Esophagus muscularis mucosa (tissue), 4 donors: ENCODE measurements at regions not wholly inside any gene's neighbourhood (a gene's known extent, or its start where the extent isn't known, plus 50 kb on each side); places are given as distances from the start of the nearest gene placed in this dataset.

Source experiments
- DNase-seq: peaks from one replicate; pipeline ENCODE4 v3.0.0-alpha.2; 2017; ENCODE audit errors: extremely low spot score
- H3K27ac ChIP-seq, 4 donors: fragments of 200-600 bp; sonication (generic); replicated peaks in 1 of 4; 1 replicate in 3 of 4; 2 replicates in 1 of 4; pipeline ENCODE4 v1.5.1; 2016 to 2019; ENCODE audit warnings: mild to moderate bottlenecking in 1 of 4
- H3K27me3 ChIP-seq, 4 donors: fragments of 200-600 bp; sonication (generic); one replicate each; pipeline versions ENCODE4 v1.5.1 to v1.6.0; 2016 to 2019
- H3K36me3 ChIP-seq, 4 donors: fragments of 200-600 bp; sonication (generic); one replicate each; pipeline ENCODE4 v1.5.1; 2016 to 2019
- H3K4me1 ChIP-seq, 4 donors: fragments of 200-600 bp; sonication (generic); one replicate each; pipeline ENCODE4 v1.5.1; 2016 to 2019
- H3K4me3 ChIP-seq, 4 donors: fragments of 200-600 bp; sonication (generic); 1 replicate in 2 of 4; 2 replicates in 2 of 4; pipeline ENCODE4 v1.5.1; 2016 to 2019; ENCODE audit warnings: mild to moderate bottlenecking in 4 of 4, moderate library complexity in 1 of 4
- H3K9me3 ChIP-seq, 4 donors: fragments of 200-600 bp; sonication (generic); 1 replicate in 3 of 4; 2 replicates in 1 of 4; pipeline ENCODE4 v1.5.1; 2016 to 2019
- EP300 ChIP-seq: sonication (generic); formaldehyde crosslinking; IDR thresholded peaks from one replicate; pipeline ENCODE4 v1.6.1; 2017; ENCODE audit warnings: antibody characterized with exemption
- POLR2A ChIP-seq: fragments of 450-650 bp; IDR thresholded peaks from one replicate; pipeline ENCODE4 v1.6.1; 2017; ENCODE audit warnings: antibody characterized with exemption, moderate library complexity, mild to moderate bottlenecking, low read depth
- POLR2AphosphoS5 ChIP-seq, 2 donors: sonication (generic); formaldehyde crosslinking; IDR thresholded peaks; one replicate each; pipeline ENCODE4 v1.6.1; 2017; ENCODE audit warnings: antibody characterized with exemption in 2 of 2
- WGBS: methylation state at CpG from one replicate; pipeline ENCODE4 v1.1.5; 2018; 5-methylcytosine and 5-hydroxymethylcytosine counted together
- intact Hi-C: fragments of 100-400 bp; cut with DNase I; formaldehyde crosslinking; loops from one replicate; pipeline ENCODE4 v1.15.1; 2023
- TF ChIP-seq, protein P1 (sequence below), 3 experiments: fragments of 200-600 bp in 2 of 3; fragments of 450-650 bp in 1 of 3; sonication (generic) in 2 of 3; IDR thresholded peaks; one replicate each; pipeline ENCODE4 v1.5.1; 2017 to 2019; ENCODE audit warnings: antibody characterized with exemption in 3 of 3, mild to moderate bottlenecking in 2 of 3, moderate library complexity in 1 of 3

DNA sequence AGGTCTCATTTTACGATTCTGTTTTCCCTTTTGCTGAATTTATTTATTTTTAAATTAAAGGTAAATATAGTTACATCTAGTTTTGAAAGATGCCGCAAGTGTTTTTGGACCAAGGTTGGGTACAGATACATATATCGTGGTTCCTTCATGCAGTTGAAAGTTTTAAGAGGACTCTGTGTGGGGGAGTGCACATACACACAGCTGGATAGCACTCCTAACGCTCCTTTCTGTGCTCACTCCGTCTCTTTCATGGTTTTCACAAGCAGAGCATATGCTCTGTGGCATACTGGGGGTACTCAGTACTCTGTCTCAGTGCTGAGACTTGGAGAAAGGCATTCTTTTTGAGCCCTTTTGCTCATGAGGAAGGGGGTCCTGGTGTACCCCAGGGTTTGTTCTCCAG, 307.5 kb downstream of the DOCK8 start:
- H3K4me3 ChIP-seq = no peak overlapping the region
- no peak for DNase-seq
- H3K4me1 ChIP-seq = peaks cover 14 to 24% (median 20%) of the 10 kb centered on the region in 4 donors
- intact Hi-C loops = no loop called here
- H3K9me3 ChIP-seq = no peaks in the 10 kb centered on the region
- TF ChIP-seq, protein P1, sequence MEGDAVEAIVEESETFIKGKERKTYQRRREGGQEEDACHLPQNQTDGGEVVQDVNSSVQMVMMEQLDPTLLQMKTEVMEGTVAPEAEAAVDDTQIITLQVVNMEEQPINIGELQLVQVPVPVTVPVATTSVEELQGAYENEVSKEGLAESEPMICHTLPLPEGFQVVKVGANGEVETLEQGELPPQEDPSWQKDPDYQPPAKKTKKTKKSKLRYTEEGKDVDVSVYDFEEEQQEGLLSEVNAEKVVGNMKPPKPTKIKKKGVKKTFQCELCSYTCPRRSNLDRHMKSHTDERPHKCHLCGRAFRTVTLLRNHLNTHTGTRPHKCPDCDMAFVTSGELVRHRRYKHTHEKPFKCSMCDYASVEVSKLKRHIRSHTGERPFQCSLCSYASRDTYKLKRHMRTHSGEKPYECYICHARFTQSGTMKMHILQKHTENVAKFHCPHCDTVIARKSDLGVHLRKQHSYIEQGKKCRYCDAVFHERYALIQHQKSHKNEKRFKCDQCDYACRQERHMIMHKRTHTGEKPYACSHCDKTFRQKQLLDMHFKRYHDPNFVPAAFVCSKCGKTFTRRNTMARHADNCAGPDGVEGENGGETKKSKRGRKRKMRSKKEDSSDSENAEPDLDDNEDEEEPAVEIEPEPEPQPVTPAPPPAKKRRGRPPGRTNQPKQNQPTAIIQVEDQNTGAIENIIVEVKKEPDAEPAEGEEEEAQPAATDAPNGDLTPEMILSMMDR (IDR thresholded peaks at IDR 0.05) = no peak
- TF ChIP-seq POLR2A (no peak), POLR2AphosphoS5 (IDR thresholded peaks at IDR 0.05) (no peak), EP300 (no peak)
- no peaks in the 10 kb centered on the region for H3K36me3 ChIP-seq
- H3K27ac ChIP-seq = no peak overlapping the region
- no peaks in the 10 kb centered on the region for H3K27me3 ChIP-seq
- WGBS = 92% methylated on average over 5 of the region's 5 CpGs

DNA sequence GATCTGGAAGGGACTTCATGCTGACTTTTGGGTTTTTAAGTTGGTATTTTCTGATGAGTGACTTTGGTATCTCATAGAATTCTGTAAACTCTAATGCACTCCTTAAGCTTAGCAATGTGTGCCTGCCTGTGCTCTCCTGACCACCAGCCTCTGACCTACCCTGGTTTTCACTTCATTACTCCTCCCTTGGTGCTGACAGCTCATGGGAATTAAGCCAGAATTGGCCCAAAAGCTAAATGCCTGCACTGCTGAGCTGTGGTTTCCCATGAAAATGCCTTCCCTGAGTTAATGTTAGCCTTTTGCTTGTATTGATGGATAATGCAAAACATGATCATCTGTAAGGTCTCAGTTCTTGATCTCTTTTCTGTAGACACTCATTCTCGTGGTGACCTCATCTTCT, 308.0 kb downstream of the DOCK8 start:
- H3K4me3 ChIP-seq = no peak overlapping the region
- H3K27ac ChIP-seq = no peak overlapping the region
- no peaks in the 10 kb centered on the region for H3K27me3 ChIP-seq
- H3K9me3 ChIP-seq = no peaks in the 10 kb centered on the region
- H3K36me3 ChIP-seq = no peaks in the 10 kb centered on the region
- 80% methylated on average over 1 of the region's 1 CpG for whole genome bisulfite sequencing
- peaks cover 14 to 24% (median 20%) of the 10 kb centered on the region in 4 donors for H3K4me1 ChIP-seq
- TF ChIP-seq POLR2A (no peak), POLR2AphosphoS5 (IDR thresholded peaks at IDR 0.05) (no peak), EP300 (no peak)
- TF ChIP-seq, protein P1 (IDR thresholded peaks at IDR 0.05) = no peak
- no peak for DNase-seq
- intact Hi-C loops = no loop called here

DNA sequence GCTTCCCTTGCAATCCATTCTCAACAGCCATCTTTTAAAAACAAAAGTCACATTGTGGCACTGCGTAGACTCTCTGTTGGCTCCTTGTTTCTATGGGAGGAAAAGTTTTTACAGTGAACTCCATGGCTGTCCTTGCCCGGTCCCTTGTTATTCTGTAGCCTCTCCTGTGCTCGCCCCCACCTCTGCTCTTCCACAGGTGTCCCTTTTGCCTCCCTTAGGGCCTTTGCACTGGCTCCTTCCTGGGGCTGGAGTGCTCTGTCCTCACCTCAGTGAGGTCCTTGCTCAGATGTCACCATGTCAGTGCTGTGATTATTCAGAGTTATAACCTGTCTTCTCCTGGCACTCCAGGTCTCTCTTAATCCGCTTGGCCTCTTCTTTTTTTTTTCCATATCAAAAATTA, 308.8 kb downstream of the DOCK8 start:
- H3K27me3 ChIP-seq = no peaks in the 10 kb centered on the region
- no peak overlapping the region for H3K4me3 ChIP-seq
- no peaks in the 10 kb centered on the region for H3K36me3 ChIP-seq
- no peak overlapping the region for H3K27ac ChIP-seq
- TF ChIP-seq EP300 (no peak), POLR2A (no peak), POLR2AphosphoS5 (IDR thresholded peaks at IDR 0.05) (no peak)
- TF ChIP-seq, protein P1 (IDR thresholded peaks at IDR 0.05) = no peak
- intact Hi-C loops = no loop called here
- no peak for DNase-seq
- H3K4me1 ChIP-seq = peaks cover 14 to 24% (median 20%) of the 10 kb centered on the region in 4 donors
- WGBS = 95% methylated on average over 4 of the region's 4 CpGs
- no peaks in the 10 kb centered on the region for H3K9me3 ChIP-seq

DNA sequence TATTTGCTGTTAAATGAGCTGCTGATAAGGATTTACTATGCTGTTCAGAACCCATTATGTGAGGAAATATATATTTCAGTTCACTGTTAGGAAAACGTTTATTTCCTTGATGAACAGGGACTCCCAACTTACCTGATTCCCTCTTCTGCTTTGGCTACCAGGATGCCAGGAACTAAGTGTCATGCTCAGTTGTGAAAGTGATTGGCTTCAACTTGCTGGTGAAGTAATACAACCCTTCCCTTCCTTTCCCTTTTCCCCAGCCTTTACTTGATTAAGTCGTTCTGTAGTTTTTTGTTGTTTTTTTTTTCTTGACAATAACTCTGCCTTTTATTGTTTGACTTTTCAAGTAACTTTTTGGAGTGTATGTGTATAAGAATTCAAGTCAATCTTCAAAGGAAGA, 309.3 kb downstream of the DOCK8 start:
- 54% methylated on average over 2 of the region's 2 CpGs for WGBS
- TF ChIP-seq POLR2AphosphoS5 (IDR thresholded peaks at IDR 0.05) = no peak
- Histone ChIP-seq H3K36me3 (no peaks in the 10 kb centered on the region), H3K27ac (no peak overlapping the region), H3K27me3 (no peaks in the 10 kb centered on the region), H3K4me3 (no peak overlapping the region), H3K9me3 (no peaks in the 10 kb centered on the region), H3K4me1 (peaks cover 14 to 24% (median 20%) of the 10 kb centered on the region in 4 donors)
- no peak for DNase-seq
- intact Hi-C loops = no loop called here

DNA sequence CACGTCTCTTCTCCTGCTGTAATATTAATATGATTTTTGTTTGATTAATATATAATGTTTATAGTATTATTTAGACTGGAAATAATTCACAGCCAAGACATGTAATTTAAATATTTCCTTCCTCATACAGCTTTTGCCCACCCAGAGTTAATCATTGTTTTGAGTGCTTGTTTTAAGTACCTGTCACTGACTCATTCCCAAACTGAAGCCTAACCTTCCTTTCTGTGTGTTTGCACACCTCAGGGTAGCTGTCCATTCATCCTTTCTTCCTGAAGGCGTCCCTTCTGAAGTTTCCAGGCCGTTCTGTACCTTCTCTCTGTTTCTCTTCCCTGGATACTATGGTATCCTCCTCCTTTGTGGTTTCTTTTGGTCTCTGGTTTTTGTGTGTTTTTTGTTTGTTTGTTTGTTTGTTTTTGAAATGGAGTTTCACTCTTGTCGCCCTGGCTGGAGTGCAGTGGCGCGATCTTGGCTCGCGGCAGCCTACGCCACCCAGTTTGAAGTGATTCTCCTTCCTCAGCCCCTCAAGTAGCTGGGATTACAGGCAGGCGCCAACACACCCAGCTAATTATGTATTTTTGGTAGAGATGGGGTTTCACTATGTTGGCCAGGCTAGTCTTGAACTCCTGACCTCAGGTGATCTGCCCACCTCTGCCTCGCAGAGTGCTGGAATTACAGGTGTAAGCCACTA, 312.4 kb downstream of the DOCK8 start:
- WGBS = 84% methylated on average over 11 of the region's 11 CpGs
- H3K4me3 ChIP-seq = no peak overlapping the region
- H3K27ac ChIP-seq = no peak overlapping the region
- DNase-seq = no peak
- H3K27me3 ChIP-seq = no peaks in the 10 kb centered on the region
- H3K4me1 ChIP-seq = peaks cover 17 to 24% (median 21%) of the 10 kb centered on the region in 4 donors
- TF ChIP-seq POLR2A (no peak), POLR2AphosphoS5 (IDR thresholded peaks at IDR 0.05) (no peak), EP300 (no peak)
- TF ChIP-seq, protein P1 (IDR thresholded peaks at IDR 0.05) = no peak
- H3K9me3 ChIP-seq = no peaks in the 10 kb centered on the region
- no peaks in the 10 kb centered on the region for H3K36me3 ChIP-seq
- intact Hi-C loops = no loop called here
